Adrenal gland (tissue), 9 donors: ENCODE measurements at regions not wholly inside any gene's neighbourhood (a gene's known extent, or its start where the extent isn't known, plus 50 kb on each side); places are given as distances from the start of the nearest gene placed in this dataset.

Experiments
- DNase-seq, 7 donors: peaks; one replicate each; pipeline ENCODE4 v3.0.0-alpha.2; 2019 to 2020
- H3K27ac ChIP-seq, 5 donors: fragments of 200-600 bp; sonication (generic) in 4 of 5; 1 replicate in 3 of 5; 2 replicates in 2 of 5; pipeline versions ENCODE4 v1.5.1 to v1.8.0; 2016 to 2020; ENCODE audit warnings: mild to moderate bottlenecking in 1 of 5
- H3K27me3 ChIP-seq: fragments of 200-600 bp; 2 replicates; pipeline ENCODE4 v1.8.0; 2021
- H3K36me3 ChIP-seq, 2 donors: fragments of 200-600 bp; replicated peaks in 1 of 2; 1 replicate in 1 of 2; 2 replicates in 1 of 2; pipeline versions ENCODE4 v1.5.1 to v1.8.0; 2018 to 2022
- H3K4me1 ChIP-seq, 2 donors: fragments of 200-600 bp; replicated peaks in 1 of 2; 1 replicate in 1 of 2; 2 replicates in 1 of 2; pipeline versions ENCODE4 v1.5.1 to v1.8.0; 2018 to 2021
- H3K4me3 ChIP-seq, 4 donors: fragments of 200-600 bp; sonication (generic) in 3 of 4; one replicate each; pipeline ENCODE4 v1.5.1; 2016 to 2018
- H3K9me3 ChIP-seq, 3 donors: fragments of 200-600 bp; sonication (generic) in 1 of 3; replicated peaks in 1 of 3; 1 replicate in 2 of 3; 2 replicates in 1 of 3; pipeline versions ENCODE4 v1.5.1 to v1.8.0; 2016 to 2021
- CTCF ChIP-seq, 6 experiments: fragments of 450-650 bp in 4 of 6; fragments of 200-600 bp in 2 of 6; sonication (generic) in 1 of 6; IDR thresholded peaks; 1 replicate in 5 of 6; 2 replicates in 1 of 6; pipeline versions ENCODE4 v1.5.1 to v1.8.0; 2016 to 2021; ENCODE audit warnings: antibody characterized with exemption in 6 of 6, mild to moderate bottlenecking in 2 of 6, moderate library complexity in 1 of 6
- POLR2A ChIP-seq, 2 donors: fragments of 450-650 bp; IDR thresholded peaks; one replicate each; pipeline ENCODE4 v1.6.1; 2017; ENCODE audit warnings: antibody characterized with exemption in 2 of 2, mild to moderate bottlenecking in 2 of 2, moderate library complexity in 1 of 2
- WGBS, 4 donors: extraction: QIAGEN DNeasy Blood & Tissue Kit in 2 of 4; methylation state at CpG; one replicate each; pipeline versions ENCODE4 v1.1.5 to v1.1.7; 2013 to 2017; 5-methylcytosine and 5-hydroxymethylcytosine counted together
- intact Hi-C, 2 donors: fragments of 100-400 bp; cut with DNase I; formaldehyde crosslinking; loops; one replicate each; pipeline versions ENCODE4 v1.14.1 to v1.15.0; 2022 to 2023
- donor health status: healthy with polysubstance abuse.
- donor health status: Bipolar disorder and iron deficiency.
- donor health status: DM: yes; HTN: yes; CAD: no.
- donor health status: DM: no; HTN: no; CAD: no.
- donor health status: DM: no; HTN: no; CAD: no.

- no peaks in the 10 kb centered on the region for H3K36me3 ChIP-seq
- no peaks in the 10 kb centered on the region for H3K27me3 ChIP-seq
- no peak overlapping the region for H3K27ac ChIP-seq
- H3K4me1 ChIP-seq: no peaks in the 10 kb centered on the region
- TF ChIP-seq CTCF (IDR thresholded peaks at IDR 0.05) (no peak), POLR2A (IDR thresholded peaks at IDR 0.05) (no peak)
- H3K4me3 ChIP-seq: no peak overlapping the region
- 85 to 96% (median 89%) methylated on average over 2 of the region's 2 CpGs for WGBS, 4 donors
- DNase-seq: no peak
- no peaks in the 10 kb centered on the region for H3K9me3 ChIP-seq
- intact Hi-C loops: no loop called here
Observed at GRCh38 chr2:224106794-224107193, 67.7 kb upstream of the SERPINE2 start.

- H3K4me3 ChIP-seq: no peak overlapping the region
- H3K4me1 ChIP-seq: no peaks in the 10 kb centered on the region
- H3K36me3 ChIP-seq: no peaks in the 10 kb centered on the region
- no peak overlapping the region for H3K27ac ChIP-seq
- TF ChIP-seq CTCF (IDR thresholded peaks at IDR 0.05): no peak
- no peak for TF ChIP-seq POLR2A (IDR thresholded peaks at IDR 0.05)
- no peaks in the 10 kb centered on the region for H3K9me3 ChIP-seq
- no peaks in the 10 kb centered on the region for H3K27me3 ChIP-seq
- WGBS, 4 donors: 25 to 89% (median 79%) methylated on average over 1 of the region's 1 CpG
- no peak for DNase-seq
- intact Hi-C loops: no loop called here
Observed at GRCh38 chr2:224104668-224105386, 65.7 kb upstream of the SERPINE2 start.

GRCh38 chr2:224103651-224104050 is 64.6 kb upstream of the SERPINE2 start:
- DNase-seq: no peak
- no peaks in the 10 kb centered on the region for H3K4me1 ChIP-seq
- H3K27ac ChIP-seq: no peak overlapping the region
- TF ChIP-seq POLR2A (IDR thresholded peaks at IDR 0.05) (no peak), CTCF (IDR thresholded peaks at IDR 0.05) (no peak)
- 66 to 89% (median 78%) methylated on average over 5 of the region's 5 CpGs for WGBS, 4 donors
- H3K4me3 ChIP-seq: no peak overlapping the region
- intact Hi-C loops: no loop called here
- no peaks in the 10 kb centered on the region for H3K27me3 ChIP-seq
- H3K36me3 ChIP-seq: no peaks in the 10 kb centered on the region
- no peaks in the 10 kb centered on the region for H3K9me3 ChIP-seq

GRCh38 chr2:224102991-224103390 is 63.9 kb upstream of the SERPINE2 start:
- 44 to 55% (median 47%) methylated on average over 1 of the region's 1 CpG for WGBS, 4 donors
- no peak for DNase-seq
- Histone ChIP-seq H3K27me3 (no peaks in the 10 kb centered on the region), H3K36me3 (no peaks in the 10 kb centered on the region), H3K4me1 (no peaks in the 10 kb centered on the region), H3K9me3 (no peaks in the 10 kb centered on the region), H3K4me3 (no peak overlapping the region), H3K27ac (no peak overlapping the region)
- intact Hi-C loops: no loop called here
- no peak for TF ChIP-seq POLR2A (IDR thresholded peaks at IDR 0.05)
- TF ChIP-seq CTCF (IDR thresholded peaks at IDR 0.05): no peak
